C4-2B (cell line): ENCODE measurements at regions not wholly inside any gene's neighbourhood (a gene's known extent, or its start where the extent isn't known, plus 50 kb on each side); places are given as distances from the start of the nearest gene placed in this dataset.
"Not testable (repeated sequence)": the region's sequence is repeated elsewhere in the genome, so short reads cannot be mapped to it uniquely, and the experiment has no call there.

Experiments
- H3K27ac ChIP-seq: fragments of 450-650 bp; 2 replicates; pipeline ENCODE4 v1.5.1; 2017
- ZFX ChIP-seq: fragments of 450-650 bp; IDR thresholded peaks from 2 replicates; pipeline ENCODE4 v1.6.1; 2017
- TF ChIP-seq, protein P1 (sequence below): fragments of 450-650 bp; conservative IDR thresholded peaks from 2 replicates; pipeline ENCODE4 v1.5.1; 2017; ENCODE audit warnings: mild to moderate bottlenecking

DNA sequence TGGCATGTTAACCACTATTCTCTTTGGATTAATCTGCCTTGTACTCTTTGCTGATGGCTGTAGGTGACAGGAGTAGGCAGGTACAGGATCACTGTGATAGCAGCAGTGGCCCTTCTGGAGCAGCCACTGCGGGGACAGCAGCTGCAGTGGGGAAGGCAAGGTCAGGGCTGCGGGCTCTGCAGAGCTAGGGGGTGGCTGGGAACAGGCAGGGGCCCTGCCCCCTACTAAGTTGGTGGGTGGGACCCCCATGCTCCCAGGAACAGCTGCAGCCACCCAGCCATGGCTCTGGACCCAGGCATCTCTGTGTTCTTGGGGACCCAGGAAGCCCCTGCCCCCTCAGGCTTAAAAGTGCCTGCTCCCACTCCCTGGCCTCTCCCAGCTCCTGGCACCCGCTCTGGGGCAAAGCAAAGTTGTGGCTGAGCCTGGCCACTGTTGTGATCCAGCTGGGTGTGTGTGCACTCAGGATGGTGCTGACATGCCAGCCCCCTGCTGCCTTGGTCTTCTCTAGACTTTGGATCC, 302.4 kb downstream of the PCDH20 start:
- TF ChIP-seq, protein P1, sequence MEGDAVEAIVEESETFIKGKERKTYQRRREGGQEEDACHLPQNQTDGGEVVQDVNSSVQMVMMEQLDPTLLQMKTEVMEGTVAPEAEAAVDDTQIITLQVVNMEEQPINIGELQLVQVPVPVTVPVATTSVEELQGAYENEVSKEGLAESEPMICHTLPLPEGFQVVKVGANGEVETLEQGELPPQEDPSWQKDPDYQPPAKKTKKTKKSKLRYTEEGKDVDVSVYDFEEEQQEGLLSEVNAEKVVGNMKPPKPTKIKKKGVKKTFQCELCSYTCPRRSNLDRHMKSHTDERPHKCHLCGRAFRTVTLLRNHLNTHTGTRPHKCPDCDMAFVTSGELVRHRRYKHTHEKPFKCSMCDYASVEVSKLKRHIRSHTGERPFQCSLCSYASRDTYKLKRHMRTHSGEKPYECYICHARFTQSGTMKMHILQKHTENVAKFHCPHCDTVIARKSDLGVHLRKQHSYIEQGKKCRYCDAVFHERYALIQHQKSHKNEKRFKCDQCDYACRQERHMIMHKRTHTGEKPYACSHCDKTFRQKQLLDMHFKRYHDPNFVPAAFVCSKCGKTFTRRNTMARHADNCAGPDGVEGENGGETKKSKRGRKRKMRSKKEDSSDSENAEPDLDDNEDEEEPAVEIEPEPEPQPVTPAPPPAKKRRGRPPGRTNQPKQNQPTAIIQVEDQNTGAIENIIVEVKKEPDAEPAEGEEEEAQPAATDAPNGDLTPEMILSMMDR: no peak
- TF ChIP-seq ZFX: no peak
- no peak overlapping the region for H3K27ac ChIP-seq

DNA sequence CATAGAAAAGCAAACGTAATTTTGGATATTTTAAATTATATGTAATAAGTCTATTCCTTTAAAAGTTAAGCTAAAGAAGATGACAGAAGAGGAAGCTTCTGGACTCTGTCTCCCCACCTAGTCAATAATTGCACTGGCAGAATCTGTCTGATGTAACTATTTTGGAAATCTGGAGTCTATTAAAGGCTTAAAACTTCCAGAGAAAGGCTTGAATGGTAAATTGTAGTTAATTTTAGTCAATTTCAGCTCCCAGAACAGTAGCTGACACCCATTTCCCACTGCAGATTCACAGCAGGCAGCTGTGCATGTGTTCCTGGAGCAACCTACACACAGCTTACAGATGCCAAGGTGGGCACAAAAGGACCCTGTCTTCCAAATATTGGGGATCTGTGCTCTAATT, 304.1 kb downstream of the PCDH20 start:
- TF ChIP-seq ZFX: no peak
- TF ChIP-seq, protein P1: no peak
- no peak overlapping the region for H3K27ac ChIP-seq

- TF ChIP-seq, protein P1: no peak
- TF ChIP-seq ZFX: no peak
Observed at GRCh38 chr13:61110732-61111131, 304.9 kb downstream of the PCDH20 start.

GRCh38 chr13:61109741-61110140, 305.9 kb downstream of the PCDH20 start:
- TF ChIP-seq ZFX: no peak
- TF ChIP-seq, protein P1: no peak
- H3K27ac ChIP-seq: no peak overlapping the region

More at GRCh38 chr13:61110732-61111131, 304.9 kb downstream of the PCDH20 start:
- H3K27ac ChIP-seq: no peak overlapping the region

- TF ChIP-seq ZFX: no peak
- TF ChIP-seq, protein P1: no peak
- H3K27ac ChIP-seq: no peak overlapping the region
Observed at GRCh38 chr13:61107989-61108388, 307.7 kb downstream of the PCDH20 start.

- no peak overlapping the region for H3K27ac ChIP-seq
- TF ChIP-seq, protein P1: no peak
- TF ChIP-seq ZFX: no peak
Observed at GRCh38 chr13:61095885-61096284, 319.8 kb downstream of the PCDH20 start.

DNA sequence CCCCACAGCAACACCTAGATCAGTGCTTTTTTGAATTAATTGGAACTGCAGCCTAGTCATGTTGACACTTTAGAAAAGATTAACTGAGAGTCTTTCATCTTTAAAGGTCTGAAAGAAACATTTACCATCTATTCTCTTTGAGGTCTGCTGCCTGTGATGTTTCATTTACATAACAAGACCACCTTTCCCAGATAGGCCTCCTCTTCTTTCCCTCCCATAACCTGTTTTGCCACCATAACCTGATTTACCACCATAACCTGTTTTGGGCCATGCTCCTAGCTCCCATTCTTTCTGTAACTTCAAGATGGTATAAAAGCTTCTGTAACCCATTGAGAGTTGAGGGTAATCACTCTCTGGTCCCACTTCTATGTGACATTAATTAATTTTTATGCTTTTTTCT, 320.8 kb downstream of the PCDH20 start:
- no peak for TF ChIP-seq ZFX
- TF ChIP-seq, protein P1: no peak
- H3K27ac ChIP-seq: no peak overlapping the region

DNA sequence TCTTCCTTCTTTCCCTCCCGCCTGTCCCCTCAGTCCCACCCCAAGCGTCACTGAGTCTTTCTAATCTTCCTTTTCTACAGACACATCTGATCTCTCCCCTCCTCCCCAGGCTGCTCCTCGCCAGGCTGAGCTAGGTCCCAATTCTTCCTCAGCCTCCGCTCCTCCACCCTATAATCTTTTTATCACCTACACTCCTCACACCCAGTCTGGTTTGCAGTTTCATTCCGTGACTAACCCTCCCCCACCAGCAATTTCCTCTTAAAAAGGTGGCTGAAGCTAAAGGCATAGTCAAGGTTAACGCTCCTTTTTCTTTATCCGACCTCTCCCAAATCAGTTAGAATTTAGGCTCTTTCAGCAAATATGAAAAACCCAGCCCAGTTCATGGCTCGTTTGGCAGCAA, 325.8 kb downstream of the PCDH20 start:
- H3K27ac ChIP-seq: not testable (repeated sequence)
